PFSK-1 (cell line): ENCODE measurements at regions not wholly inside any gene's neighbourhood (a gene's known extent, or its start where the extent isn't known, plus 50 kb on each side); places are given as distances from the start of the nearest gene placed in this dataset.

ENCODE experiments used
- FOXP2 ChIP-seq: optimal IDR thresholded peaks from 2 replicates; pipeline ENCODE3; 2011; ENCODE audit warnings: borderline replicate concordance, control low read depth, inconsistent platforms; ENCODE audit not compliant: insufficient read depth; ENCODE audit errors: extremely low read length, extremely low read depth
- POLR2AphosphoS5 ChIP-seq: IDR thresholded peaks from 2 replicates; pipeline ENCODE4 v1.6.1; 2012; ENCODE audit warnings: low read depth, mild to moderate bottlenecking, control low read depth, low read length, moderate library complexity
- SIN3A ChIP-seq: IDR thresholded peaks from 2 replicates; pipeline ENCODE4 v1.6.1; 2012; ENCODE audit warnings: mild to moderate bottlenecking, low read length, moderate library complexity, borderline replicate concordance; ENCODE audit not compliant: insufficient read depth
- TAF1 ChIP-seq: IDR thresholded peaks from 2 replicates; pipeline ENCODE4 v1.6.1; 2012; ENCODE audit warnings: low read length, control low read depth, borderline replicate concordance; ENCODE audit not compliant: insufficient read depth
- TF ChIP-seq, protein P1 (sequence below), 2 experiments: IDR thresholded peaks; 2 replicates each; pipeline versions ENCODE4 v1.6.1 to v1.8.0; 2011 to 2012; ENCODE audit warnings: low read depth in 2 of 2, low read length in 2 of 2, control low read depth in 1 of 2, inconsistent platforms in 1 of 2, mild to moderate bottlenecking in 1 of 2, moderate library complexity in 1 of 2; ENCODE audit not compliant: insufficient read depth in 1 of 2

DNA sequence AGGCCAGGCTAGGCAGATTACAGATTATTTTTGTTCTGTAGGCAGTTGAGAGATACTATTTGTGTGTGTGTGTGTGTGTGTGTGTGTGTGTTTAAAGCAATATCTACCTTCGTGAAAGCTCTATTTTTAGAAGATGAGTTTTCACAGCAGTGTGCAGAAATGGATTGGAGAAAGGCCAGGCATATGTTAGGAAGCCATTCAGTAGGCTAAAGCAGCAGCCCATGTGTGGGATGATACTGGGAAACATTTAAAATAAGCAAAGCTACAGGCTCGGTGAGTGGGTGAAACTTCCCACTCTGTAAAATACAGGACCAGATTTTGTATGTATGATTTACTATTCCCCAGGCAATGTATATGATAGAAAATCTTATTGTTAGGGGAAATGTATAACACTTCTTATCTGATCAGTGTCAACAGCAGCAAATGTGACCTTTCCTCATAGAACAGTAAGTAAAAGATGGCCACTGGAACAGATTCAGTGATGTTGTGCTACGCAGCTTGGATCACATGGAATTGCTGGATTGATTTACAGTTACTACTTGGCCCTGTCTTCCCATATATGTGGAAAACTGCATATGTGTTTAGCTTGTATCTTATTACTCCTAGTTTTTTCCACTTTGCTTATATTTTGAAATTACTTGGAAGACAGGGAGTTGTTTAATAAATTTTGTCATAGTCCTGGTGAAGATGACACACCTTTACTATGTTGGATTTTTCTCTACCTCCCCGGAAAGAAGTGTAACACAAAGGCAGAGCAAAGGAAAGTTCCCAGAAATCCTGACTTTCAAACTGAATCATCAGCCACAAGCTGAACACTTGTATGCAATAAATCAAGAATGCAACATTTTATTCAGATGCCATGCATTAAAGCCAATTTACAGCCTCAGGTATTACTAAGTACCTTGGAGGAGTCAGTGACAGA lies 1077.7 kb upstream of the SEMA6A start:
- TF ChIP-seq TAF1 (no peak), POLR2AphosphoS5 (no peak), FOXP2 (no peak), SIN3A (no peak)
- TF ChIP-seq, protein P1, sequence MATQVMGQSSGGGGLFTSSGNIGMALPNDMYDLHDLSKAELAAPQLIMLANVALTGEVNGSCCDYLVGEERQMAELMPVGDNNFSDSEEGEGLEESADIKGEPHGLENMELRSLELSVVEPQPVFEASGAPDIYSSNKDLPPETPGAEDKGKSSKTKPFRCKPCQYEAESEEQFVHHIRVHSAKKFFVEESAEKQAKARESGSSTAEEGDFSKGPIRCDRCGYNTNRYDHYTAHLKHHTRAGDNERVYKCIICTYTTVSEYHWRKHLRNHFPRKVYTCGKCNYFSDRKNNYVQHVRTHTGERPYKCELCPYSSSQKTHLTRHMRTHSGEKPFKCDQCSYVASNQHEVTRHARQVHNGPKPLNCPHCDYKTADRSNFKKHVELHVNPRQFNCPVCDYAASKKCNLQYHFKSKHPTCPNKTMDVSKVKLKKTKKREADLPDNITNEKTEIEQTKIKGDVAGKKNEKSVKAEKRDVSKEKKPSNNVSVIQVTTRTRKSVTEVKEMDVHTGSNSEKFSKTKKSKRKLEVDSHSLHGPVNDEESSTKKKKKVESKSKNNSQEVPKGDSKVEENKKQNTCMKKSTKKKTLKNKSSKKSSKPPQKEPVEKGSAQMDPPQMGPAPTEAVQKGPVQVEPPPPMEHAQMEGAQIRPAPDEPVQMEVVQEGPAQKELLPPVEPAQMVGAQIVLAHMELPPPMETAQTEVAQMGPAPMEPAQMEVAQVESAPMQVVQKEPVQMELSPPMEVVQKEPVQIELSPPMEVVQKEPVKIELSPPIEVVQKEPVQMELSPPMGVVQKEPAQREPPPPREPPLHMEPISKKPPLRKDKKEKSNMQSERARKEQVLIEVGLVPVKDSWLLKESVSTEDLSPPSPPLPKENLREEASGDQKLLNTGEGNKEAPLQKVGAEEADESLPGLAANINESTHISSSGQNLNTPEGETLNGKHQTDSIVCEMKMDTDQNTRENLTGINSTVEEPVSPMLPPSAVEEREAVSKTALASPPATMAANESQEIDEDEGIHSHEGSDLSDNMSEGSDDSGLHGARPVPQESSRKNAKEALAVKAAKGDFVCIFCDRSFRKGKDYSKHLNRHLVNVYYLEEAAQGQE (IDR thresholded peaks at IDR 0.05; ENCODE audit: insufficient read depth in 1 of 2, low read depth in 2 of 2, low read length in 2 of 2): no peak

DNA sequence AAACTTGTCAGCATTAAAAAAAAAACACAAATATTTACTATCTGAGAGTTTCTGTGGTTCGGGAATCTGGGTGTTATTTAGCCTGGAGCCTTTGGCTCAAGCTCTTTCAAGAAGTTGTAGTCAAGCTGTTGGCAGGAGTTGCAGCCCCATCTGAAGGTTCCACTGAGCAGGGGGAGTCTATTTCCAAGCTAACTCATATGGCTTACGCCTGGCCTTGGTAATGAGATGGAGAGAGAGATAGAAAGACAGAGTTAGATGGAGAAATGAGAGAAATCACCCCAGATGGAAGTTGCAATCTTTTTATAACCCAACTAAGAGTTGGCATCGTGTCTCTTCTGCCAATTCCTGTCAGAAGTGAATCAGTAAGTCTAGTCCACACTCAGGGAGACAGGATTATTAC lies 1075.2 kb upstream of the SEMA6A start:
- TF ChIP-seq, protein P1 (IDR thresholded peaks at IDR 0.05; ENCODE audit: insufficient read depth in 1 of 2, low read depth in 2 of 2, low read length in 2 of 2): no peak
- TF ChIP-seq TAF1 (no peak), FOXP2 (no peak), POLR2AphosphoS5 (no peak), SIN3A (no peak)

DNA sequence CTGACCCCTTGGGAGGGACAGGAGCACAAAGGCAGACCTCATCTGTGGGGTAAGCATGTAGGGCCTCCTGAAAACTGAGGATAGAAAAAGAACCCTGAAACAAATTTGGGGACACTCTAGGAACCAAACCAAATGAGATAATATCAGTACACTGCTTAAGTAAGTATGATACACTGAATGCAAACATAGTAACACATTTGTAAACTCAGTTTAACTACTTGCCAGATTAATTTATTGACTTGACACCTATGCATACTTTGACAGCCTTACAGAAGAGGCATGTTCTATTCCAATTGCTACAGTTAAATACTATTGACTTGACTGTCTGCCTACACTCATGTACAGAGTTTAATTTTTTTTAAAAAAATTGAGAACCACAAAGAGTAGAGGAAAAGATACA lies 1070.8 kb upstream of the SEMA6A start:
- TF ChIP-seq SIN3A: no peak

DNA sequence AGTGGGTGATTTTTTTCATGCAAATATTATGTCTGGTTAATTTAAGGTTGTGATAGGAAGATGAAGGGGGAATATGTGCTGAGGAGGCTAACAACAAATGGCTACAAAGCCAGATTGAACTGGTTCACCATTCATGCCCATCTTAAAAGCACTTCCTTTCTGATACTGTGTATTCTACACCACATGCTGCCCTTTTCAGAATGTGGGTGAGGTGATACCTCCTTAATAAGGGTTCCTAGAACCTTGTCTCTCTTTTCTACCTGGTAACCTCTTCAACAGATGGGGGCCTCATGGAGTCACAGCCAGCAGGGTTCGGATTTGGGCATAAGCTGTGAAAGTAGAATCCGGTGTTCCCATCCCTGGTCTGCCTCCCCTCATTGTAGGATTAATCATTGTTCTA lies 1064.0 kb upstream of the SEMA6A start:
- TF ChIP-seq POLR2AphosphoS5 (no peak), FOXP2 (no peak), SIN3A (no peak), TAF1 (no peak)
- TF ChIP-seq, protein P1 (IDR thresholded peaks at IDR 0.05; ENCODE audit: insufficient read depth in 1 of 2, low read depth in 2 of 2, low read length in 2 of 2): no peak

DNA sequence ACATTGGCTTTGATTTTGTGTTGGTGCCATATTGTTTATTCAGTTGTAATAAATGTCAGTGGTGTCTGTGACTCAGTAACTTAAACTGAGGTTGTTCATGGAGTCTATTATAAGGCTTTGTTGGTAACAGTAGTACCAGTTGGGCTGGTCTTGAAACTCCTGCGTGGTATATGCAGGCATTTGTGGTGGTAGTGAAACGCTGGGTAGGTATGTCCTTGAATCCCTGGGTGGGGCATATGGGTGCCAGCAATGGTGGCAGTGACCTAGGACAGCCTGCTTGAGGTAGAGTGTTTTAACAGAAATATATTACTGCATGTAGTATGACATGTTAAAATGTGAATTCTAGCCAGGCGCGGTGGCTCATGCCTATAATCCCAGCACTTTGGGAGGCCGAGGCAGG lies 1058.5 kb upstream of the SEMA6A start:
- TF ChIP-seq, protein P1 (IDR thresholded peaks at IDR 0.05; ENCODE audit: insufficient read depth in 1 of 2, low read depth in 2 of 2, low read length in 2 of 2): no peak
- TF ChIP-seq TAF1 (no peak), FOXP2 (no peak), POLR2AphosphoS5 (no peak), SIN3A (no peak)
